HepG2 (cell line): ENCODE measurements at regions not wholly inside any gene's neighbourhood (a gene's known extent, or its start where the extent isn't known, plus 50 kb on each side); places are given as distances from the start of the nearest gene placed in this dataset.

ENCODE experiments used
- ATAC-seq: fragments of 200-7000 bp; cut with Tn5 transposase; 3 replicates; pipeline ENCODE4 v1.9.1; 2020; ENCODE audit warnings: mild to moderate bottlenecking, moderate library complexity
- BruUV-seq: library from RNA; stranded (reverse); fragments of 400-500 nt; replicated peaks from 2 replicates; lab custom pipeline; 2021; lab: Mats Ljungman, UMichigan
- CTCF ChIA-PET: fragments of 300-600 bp; formaldehyde crosslinking; extraction: SDS; loops from one replicate; lab custom pipeline; 2021; ENCODE audit warnings: low total read pairs, inconsistent platforms, low intra/inter-chr PET ratio; lab: Yijun Ruan, JAX
- POLR2A ChIA-PET: fragments of 350-600 bp; sonication (Branson Sonifier 250); formaldehyde crosslinking; loops from one replicate; lab custom pipeline; 2020; ENCODE audit warnings: antibody characterized with exemption, inconsistent platforms; lab: Yijun Ruan, JAX
- DNase-seq: peaks from one replicate; pipeline ENCODE4 v3.0.0-alpha.2; 2015; ENCODE audit warnings: low spot score
- FAIRE-seq: peaks from 3 replicates; lab custom pipeline; 2011; peaks lifted over from hg19 to GRCh38; lab: Jason Lieb, UNC
- H2AFZ ChIP-seq: one replicate; pipeline ENCODE4 v1.6.1; 2011; ENCODE audit warnings: low read length, inconsistent platforms
- H3K27ac ChIP-seq: fragments of 300-600 bp; 3 replicates; pipeline ENCODE4 v1.8.0; 2011; ENCODE audit warnings: mixed run types, mild to moderate bottlenecking, mixed read lengths, low read length, inconsistent platforms; ENCODE audit not compliant: insufficient read depth; ENCODE audit errors: extremely low read length
- H3K27me3 ChIP-seq, 2 experiments: fragments of 200-600 bp in 1 of 2; 2 replicates in 1 of 2; 3 replicates in 1 of 2; pipeline versions ENCODE4 v1.6.0 to v1.8.0; 2011; ENCODE audit warnings: low read length in 2 of 2, mild to moderate bottlenecking in 2 of 2, moderate library complexity in 2 of 2, inconsistent platforms in 1 of 2; ENCODE audit not compliant: insufficient read depth in 2 of 2, control insufficient read depth in 1 of 2
- H3K36me3 ChIP-seq, 2 experiments: fragments of 200-600 bp in 1 of 2; replicated peaks in 1 of 2; 2 replicates in 1 of 2; 3 replicates in 1 of 2; pipeline versions ENCODE4 v1.5.1 to v1.8.0; 2011; ENCODE audit warnings: low read length in 2 of 2, inconsistent platforms in 1 of 2; ENCODE audit not compliant: insufficient read depth in 2 of 2, control insufficient read depth in 1 of 2
- H3K4me1 ChIP-seq: 2 replicates; pipeline ENCODE4 v1.5.1; 2012; ENCODE audit warnings: low read length, inconsistent platforms; ENCODE audit not compliant: insufficient read depth
- H3K4me2 ChIP-seq: 2 replicates; pipeline ENCODE4 v1.6.0; 2011; ENCODE audit warnings: low read depth, low read length, inconsistent platforms
- H3K4me3 ChIP-seq, 3 experiments: fragments of 200-600 bp in 1 of 3; sonication (generic), shearing (Covaris generic) in 1 of 3; replicated peaks in 1 of 3; 2 replicates each; pipeline ENCODE4 v1.5.1; 2011 to 2016; ENCODE audit warnings: low read length in 3 of 3, inconsistent platforms in 2 of 3, low read depth in 2 of 3, mild to moderate bottlenecking in 2 of 3, control low read depth in 1 of 3, mixed read lengths in 1 of 3; ENCODE audit not compliant: insufficient read depth in 1 of 3
- H3K79me2 ChIP-seq: one replicate; pipeline ENCODE4 v1.6.1; 2011; ENCODE audit warnings: low read length, inconsistent platforms; ENCODE audit not compliant: insufficient read depth
- H3K9ac ChIP-seq: 2 replicates; pipeline ENCODE4 v1.6.0; 2011; ENCODE audit warnings: mild to moderate bottlenecking, low read depth, low read length, inconsistent platforms; ENCODE audit not compliant: insufficient read depth
- H3K9me3 ChIP-seq: 2 replicates; pipeline ENCODE4 v1.5.1; 2012; ENCODE audit warnings: mild to moderate bottlenecking, low read length
- H4K20me1 ChIP-seq: 2 replicates; pipeline ENCODE4 v1.6.0; 2011; ENCODE audit warnings: inconsistent platforms, mild to moderate bottlenecking, low read length, moderate library complexity; ENCODE audit not compliant: insufficient read depth
- FOXM1 ChIP-seq: sonication (generic); formaldehyde crosslinking; IDR thresholded peaks from 2 replicates; pipeline ENCODE4 v1.5.0; 2020; ENCODE audit warnings: missing genetic modification reagents
- GLI4 ChIP-seq: sonication (generic); formaldehyde crosslinking; IDR thresholded peaks from 2 replicates; pipeline ENCODE4 v1.5.1; 2020; ENCODE audit warnings: missing genetic modification reagents, mild to moderate bottlenecking, moderate library complexity, borderline replicate concordance
- GTF2F1 ChIP-seq: fragments of 150-350 bp; IDR thresholded peaks from 2 replicates; pipeline ENCODE4 v1.6.1; 2014; ENCODE audit warnings: low read length
- ISL2 ChIP-seq: sonication (generic); formaldehyde crosslinking; IDR thresholded peaks from 2 replicates; pipeline ENCODE4 v1.5.0; 2020; ENCODE audit warnings: missing genetic modification reagents
- KMT2A ChIP-seq: sonication (generic); formaldehyde crosslinking; IDR thresholded peaks from 2 replicates; pipeline ENCODE4 v1.4.0; 2020; ENCODE audit warnings: missing genetic modification reagents
- MIER2 ChIP-seq: IDR thresholded peaks from 2 replicates; pipeline ENCODE4 v1.6.1; 2016; ENCODE audit warnings: missing biosample characterization, missing genetic modification reagents
- MYNN ChIP-seq: sonication (generic); formaldehyde crosslinking; IDR thresholded peaks from 2 replicates; pipeline ENCODE4 v1.4.0; 2020; ENCODE audit warnings: mild to moderate bottlenecking, low read depth, missing genetic modification reagents
- NCOA2 ChIP-seq: sonication (generic); formaldehyde crosslinking; IDR thresholded peaks from 2 replicates; pipeline ENCODE4 v1.8.0; 2022; ENCODE audit warnings: inconsistent platforms
- ZNF18 ChIP-seq: sonication (generic); formaldehyde crosslinking; IDR thresholded peaks from 2 replicates; pipeline ENCODE4 v1.8.0; 2022; ENCODE audit warnings: mild to moderate bottlenecking, missing genetic modification reagents; ENCODE audit not compliant: insufficient replicate concordance
- ZNF446 ChIP-seq: sonication (generic); formaldehyde crosslinking; IDR thresholded peaks from 2 replicates; pipeline ENCODE4 v1.5.0; 2020; ENCODE audit warnings: mild to moderate bottlenecking, missing genetic modification reagents
- ZNF788 ChIP-seq: sonication (generic); formaldehyde crosslinking; IDR thresholded peaks from 2 replicates; pipeline ENCODE4 v1.5.0; 2020; ENCODE audit warnings: mild to moderate bottlenecking, missing genetic modification reagents, borderline replicate concordance
- ZNF850 ChIP-seq: sonication (generic); formaldehyde crosslinking; conservative IDR thresholded peaks from 2 replicates; pipeline ENCODE4 v1.9.0; 2021; ENCODE audit warnings: mild to moderate bottlenecking, missing genetic modification reagents
- ZNF878 ChIP-seq: sonication (generic); formaldehyde crosslinking; IDR thresholded peaks from 2 replicates; pipeline ENCODE4 v1.8.1; 2023; ENCODE audit warnings: mild to moderate bottlenecking, missing genetic modification reagents, moderate library complexity
- WGBS: methylation state at CpG from one replicate; pipeline ENCODE4 v1.1.6; 2017; ENCODE audit warnings: low lambda C conversion rate; 5-methylcytosine and 5-hydroxymethylcytosine counted together
- in situ Hi-C: cut with HindIII; loops from 2 replicates; pipeline ENCODE4 v1.10.0; 2017; ENCODE audit warnings: low pct_unique_long_range_greater_than_20kb; ENCODE audit not compliant: extremely low pct_ligation_motif_present
- intact Hi-C: fragments of 100-400 bp; cut with micrococcal nuclease; formaldehyde crosslinking; loops from one replicate; pipeline ENCODE4 v1.10.0; 2022; ENCODE audit not compliant: unreplicated experiment
- TF ChIP-seq, protein P1 (sequence below): sonication (generic); formaldehyde crosslinking; IDR thresholded peaks from 2 replicates; pipeline ENCODE4 v1.4.0; 2020; ENCODE audit warnings: missing genetic modification reagents, borderline replicate concordance
- TF ChIP-seq, protein P2 (sequence below): sonication (generic); formaldehyde crosslinking; IDR thresholded peaks from 2 replicates; pipeline ENCODE4 v1.4.0; 2020; ENCODE audit warnings: missing genetic modification reagents

DNA sequence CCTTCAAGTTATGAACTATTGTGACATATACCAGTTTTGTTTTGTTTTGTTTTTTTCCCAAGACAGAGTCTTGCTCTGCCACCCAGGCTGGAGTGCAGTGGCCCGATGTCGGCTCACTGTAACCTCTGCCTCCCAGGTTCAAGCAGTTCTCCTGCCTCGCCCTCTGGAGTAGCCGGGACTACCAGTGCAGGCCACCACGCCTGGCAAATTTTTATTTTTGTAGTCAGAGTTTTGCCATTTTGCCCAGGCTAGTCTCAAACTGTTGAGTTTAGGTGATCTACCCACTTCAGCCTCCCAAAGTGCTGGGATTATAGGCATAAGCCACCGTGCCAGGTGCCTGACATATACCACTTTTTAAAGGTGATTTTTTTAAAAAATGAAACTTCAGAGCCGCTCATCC is 74.6 kb downstream of the ARRDC4 start:
- in situ Hi-C loops (no loop called here), intact Hi-C loops (no loop called here)
- CTCF ChIA-PET: no interaction called here
- FAIRE-seq: no peak
- DNase-seq: no peak
- TF ChIP-seq ISL2 (CRISPR knock-in tag) (no peak), ZNF788 (CRISPR knock-in tag) (no peak), ZNF18 (CRISPR knock-in tag) (no peak), MYNN (no peak), ZNF878 (no peak), MIER2 (CRISPR knock-in tag) (no peak), NCOA2 (CRISPR knock-in tag) (no peak), GLI4 (CRISPR knock-in tag) (no peak), FOXM1 (CRISPR knock-in tag) (no peak), ZNF850 (CRISPR knock-in tag) (no peak), KMT2A (CRISPR knock-in tag) (no peak), ZNF446 (CRISPR knock-in tag) (no peak), GTF2F1 (no peak)
- TF ChIP-seq, protein P1, sequence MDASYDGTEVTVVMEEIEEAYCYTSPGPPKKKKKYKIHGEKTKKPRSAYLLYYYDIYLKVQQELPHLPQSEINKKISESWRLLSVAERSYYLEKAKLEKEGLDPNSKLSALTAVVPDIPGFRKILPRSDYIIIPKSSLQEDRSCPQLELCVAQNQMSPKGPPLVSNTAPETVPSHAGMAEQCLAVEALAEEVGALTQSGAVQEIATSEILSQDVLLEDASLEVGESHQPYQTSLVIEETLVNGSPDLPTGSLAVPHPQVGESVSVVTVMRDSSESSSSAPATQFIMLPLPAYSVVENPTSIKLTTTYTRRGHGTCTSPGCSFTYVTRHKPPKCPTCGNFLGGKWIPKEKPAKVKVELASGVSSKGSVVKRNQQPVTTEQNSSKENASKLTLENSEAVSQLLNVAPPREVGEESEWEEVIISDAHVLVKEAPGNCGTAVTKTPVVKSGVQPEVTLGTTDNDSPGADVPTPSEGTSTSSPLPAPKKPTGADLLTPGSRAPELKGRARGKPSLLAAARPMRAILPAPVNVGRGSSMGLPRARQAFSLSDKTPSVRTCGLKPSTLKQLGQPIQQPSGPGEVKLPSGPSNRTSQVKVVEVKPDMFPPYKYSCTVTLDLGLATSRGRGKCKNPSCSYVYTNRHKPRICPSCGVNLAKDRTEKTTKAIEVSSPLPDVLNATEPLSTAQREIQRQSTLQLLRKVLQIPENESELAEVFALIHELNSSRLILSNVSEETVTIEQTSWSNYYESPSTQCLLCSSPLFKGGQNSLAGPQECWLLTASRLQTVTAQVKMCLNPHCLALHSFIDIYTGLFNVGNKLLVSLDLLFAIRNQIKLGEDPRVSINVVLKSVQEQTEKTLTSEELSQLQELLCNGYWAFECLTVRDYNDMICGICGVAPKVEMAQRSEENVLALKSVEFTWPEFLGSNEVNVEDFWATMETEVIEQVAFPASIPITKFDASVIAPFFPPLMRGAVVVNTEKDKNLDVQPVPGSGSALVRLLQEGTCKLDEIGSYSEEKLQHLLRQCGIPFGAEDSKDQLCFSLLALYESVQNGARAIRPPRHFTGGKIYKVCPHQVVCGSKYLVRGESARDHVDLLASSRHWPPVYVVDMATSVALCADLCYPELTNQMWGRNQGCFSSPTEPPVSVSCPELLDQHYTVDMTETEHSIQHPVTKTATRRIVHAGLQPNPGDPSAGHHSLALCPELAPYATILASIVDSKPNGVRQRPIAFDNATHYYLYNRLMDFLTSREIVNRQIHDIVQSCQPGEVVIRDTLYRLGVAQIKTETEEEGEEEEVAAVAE (CRISPR knock-in tag): no peak
- TF ChIP-seq, protein P2, sequence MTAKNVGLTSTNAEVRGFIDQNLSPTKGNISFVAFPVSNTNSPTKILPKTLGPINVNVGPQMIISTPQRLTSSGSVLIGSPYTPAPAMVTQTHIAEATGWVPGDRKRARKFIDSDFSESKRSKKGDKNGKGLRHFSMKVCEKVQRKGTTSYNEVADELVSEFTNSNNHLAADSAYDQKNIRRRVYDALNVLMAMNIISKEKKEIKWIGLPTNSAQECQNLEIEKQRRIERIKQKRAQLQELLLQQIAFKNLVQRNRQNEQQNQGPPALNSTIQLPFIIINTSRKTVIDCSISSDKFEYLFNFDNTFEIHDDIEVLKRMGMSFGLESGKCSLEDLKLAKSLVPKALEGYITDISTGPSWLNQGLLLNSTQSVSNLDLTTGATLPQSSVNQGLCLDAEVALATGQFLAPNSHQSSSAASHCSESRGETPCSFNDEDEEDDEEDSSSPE (CRISPR knock-in tag): no peak
- Histone ChIP-seq H2AFZ (no peak overlapping the region), H3K4me3 (no peak overlapping the region), H3K27ac (no peak overlapping the region), H3K27me3 (no peaks in the 10 kb centered on the region; a peak in 1 of 5 replicates), H3K79me2 (no peaks in the 10 kb centered on the region), H3K4me1 (no peaks in the 10 kb centered on the region; the same call in 1 of the 2 replicates), H3K36me3 (no peaks in the 10 kb centered on the region), H3K9me3 (no peaks in the 10 kb centered on the region), H4K20me1 (no peaks in the 10 kb centered on the region), H3K9ac (no peak overlapping the region), H3K4me2 (no peak overlapping the region)
- WGBS: 54% methylated on average over 7 of the region's 7 CpGs
- POLR2A ChIA-PET: no interaction called here
- no TSS peak for BruUV-seq
- ATAC-seq: no peak
